ENCODE measurements at regions not wholly inside any gene's neighbourhood (a gene's known extent, or its start where the extent isn't known, plus 50 kb on each side); places are given as distances from the start of the nearest gene placed in this dataset.
"Not testable (repeated sequence)": the region's sequence is repeated elsewhere in the genome, so short reads cannot be mapped to it uniquely, and the experiment has no call there.

DNA sequence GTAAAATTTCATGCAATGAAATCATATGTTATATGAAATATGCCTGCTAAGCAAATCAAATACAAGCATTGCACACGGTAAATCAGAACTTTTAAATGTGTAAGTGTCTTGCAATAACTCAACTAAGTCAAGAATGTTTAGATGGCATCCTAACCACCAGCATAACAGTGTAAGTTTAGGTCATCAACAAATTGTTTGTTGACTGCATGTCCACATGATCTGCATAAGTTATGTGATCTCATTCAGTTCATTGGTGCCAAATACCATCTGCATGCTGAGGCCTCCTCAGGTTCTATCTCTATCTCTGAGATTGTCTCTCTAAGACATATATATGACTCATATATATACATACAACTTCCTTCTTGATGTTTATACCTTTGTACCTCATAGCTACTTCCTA, 159.6 kb upstream of the STK32A start:
- DNase-seq (ENCODE audit: low read depth in 2 of 3, low spot score in 2 of 3), result no peak

DNA sequence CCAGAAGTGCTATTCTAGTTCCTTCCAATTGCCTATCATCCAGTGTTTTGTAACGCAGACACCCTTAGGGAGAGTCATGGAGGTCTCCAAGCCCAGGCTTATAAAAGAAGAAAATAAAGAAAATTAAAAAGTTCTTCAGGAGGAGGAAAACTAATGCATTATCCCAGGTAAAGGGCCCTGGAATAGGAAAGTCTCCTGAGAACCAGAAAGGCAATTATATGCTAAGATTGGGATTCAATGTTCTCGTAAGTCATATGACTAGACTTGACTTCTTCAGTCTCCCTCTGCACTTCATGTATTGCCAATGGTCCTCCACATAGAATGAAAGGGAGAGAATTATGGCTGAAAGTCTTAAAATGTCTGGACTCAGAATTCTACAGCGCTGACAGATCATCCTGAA, 154.4 kb upstream of the STK32A start:
- DNase-seq (ENCODE audit: low read depth in 2 of 3, low spot score in 2 of 3), result no peak

DNA sequence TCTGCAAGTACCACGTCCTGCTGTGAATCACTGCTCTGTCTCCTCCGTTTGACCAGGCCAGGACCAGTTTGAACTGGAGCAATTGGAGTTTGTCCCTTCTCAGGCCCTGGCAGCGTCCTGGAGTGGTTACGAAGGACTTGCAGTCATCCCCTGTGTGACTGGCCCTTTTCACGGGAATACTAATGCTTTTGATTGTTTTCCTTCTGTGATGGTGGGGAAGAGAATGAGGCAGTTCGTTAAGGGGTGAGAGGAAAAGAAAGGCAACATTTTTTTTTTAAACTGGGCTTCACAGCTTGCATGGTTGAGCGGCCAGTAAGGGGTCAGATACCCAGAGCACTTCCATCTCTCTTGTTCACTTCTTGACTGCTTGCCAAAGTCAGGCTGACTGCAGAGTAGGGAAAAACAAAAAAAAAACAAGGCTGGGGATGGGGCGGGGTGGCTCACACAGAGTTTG, 153.5 kb upstream of the STK32A start:
- no peak for DNase-seq (ENCODE audit: low read depth in 2 of 3, low spot score in 2 of 3)

DNA sequence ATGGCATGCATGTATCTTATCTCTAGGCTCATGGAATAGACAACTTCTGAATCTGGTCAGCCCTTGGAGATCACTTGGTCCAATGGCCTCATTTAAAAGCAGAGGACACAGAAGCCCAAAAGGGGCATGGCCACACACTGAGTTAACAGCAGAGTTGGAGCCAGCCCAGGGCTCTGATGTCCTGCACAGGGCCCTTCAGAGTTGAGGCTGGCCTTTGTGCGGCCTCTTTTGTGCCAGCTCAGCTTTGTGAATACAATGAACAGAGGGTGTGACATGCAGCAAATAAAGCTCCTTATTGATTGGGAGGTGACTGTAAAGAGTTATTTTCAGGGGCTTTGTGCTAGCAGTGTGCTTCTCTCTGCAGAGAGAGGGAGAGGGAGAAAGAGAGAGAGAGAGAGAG, 150.1 kb upstream of the STK32A start:
- no peak for DNase-seq (ENCODE audit: low read depth in 2 of 3, low spot score in 2 of 3)

DNA sequence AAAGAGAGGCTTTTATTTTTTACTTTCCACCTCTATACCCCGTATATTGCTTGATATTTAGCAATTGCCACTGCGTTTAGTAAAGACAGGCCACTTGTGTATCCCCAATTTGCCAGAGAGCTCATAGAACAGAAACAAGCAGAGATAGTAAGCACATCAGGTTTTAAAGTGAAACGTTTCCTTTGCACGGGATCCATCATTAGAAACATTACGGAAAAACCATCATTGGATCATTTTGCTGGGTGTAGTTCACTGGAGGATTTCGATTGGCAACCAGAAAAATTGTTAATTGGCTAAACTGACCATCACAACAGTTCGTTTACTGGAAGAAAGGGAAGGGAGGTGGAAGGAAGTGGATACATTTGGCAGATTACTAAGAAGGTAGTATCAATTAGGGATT, 149.4 kb upstream of the STK32A start:
- DNase-seq (ENCODE audit: low read depth in 2 of 3, low spot score in 2 of 3), result no peak

DNA sequence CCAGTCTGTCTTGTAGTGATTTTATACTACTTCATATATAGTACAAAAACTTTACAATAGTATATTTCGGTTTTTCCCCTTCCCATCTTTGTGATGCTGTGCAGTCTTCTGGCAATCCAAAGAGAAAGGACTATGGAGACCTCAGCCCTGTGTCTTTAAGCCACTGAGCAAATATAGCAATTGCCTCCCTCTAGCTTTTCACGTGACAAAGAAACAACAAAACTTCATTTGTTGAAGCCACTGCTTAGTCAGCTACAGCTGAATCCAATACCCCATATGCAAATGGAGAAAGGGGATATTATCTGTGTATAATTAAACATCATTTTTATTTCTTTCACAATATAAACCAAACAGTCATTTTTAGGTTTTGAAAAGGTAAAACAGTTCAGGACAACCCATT, 142.8 kb upstream of the STK32A start:
- DNase-seq (ENCODE audit: low read depth in 2 of 3, low spot score in 2 of 3), result no peak

DNA sequence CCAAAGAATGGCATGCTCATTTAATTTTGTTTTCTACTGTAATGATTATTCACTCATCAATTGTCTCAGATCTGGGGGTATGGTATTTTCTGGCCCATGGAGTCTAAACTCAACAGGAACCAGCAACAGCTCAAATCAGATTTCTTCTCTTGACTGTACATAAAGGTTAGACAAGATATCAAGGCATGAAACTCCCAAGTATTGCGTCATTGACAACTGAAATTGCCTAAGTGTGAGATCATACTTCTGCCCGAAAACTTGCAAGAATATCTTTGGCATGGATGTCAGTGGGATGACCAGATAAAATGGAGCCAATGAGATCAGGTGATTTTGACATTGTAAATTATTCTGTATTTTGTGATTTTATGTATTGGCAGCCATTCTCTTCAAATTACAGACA, 141.7 kb upstream of the STK32A start:
- no peak for DNase-seq (ENCODE audit: low read depth in 2 of 3, low spot score in 2 of 3)

DNA sequence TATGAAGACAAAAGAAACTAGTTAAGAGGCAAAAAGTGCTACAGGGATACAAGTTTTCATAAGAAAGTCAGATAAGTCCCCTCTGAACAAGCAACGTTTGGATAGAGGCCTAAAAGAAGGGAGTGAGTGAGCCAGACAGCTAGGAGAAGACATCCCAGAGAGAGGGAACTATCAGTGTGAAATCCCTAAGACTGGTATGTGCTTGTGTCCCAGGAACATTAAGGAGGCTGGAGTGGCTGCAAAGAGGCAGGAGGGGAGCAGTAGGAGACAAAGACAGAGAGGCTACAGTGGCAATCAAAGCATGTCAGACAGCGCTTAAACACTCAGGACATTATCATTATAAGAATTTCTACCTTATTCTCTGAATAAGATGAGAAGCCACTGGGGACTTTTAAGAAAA, 139.1 kb upstream of the STK32A start:
- no peak for DNase-seq (ENCODE audit: low read depth in 2 of 3, low spot score in 2 of 3)

DNA sequence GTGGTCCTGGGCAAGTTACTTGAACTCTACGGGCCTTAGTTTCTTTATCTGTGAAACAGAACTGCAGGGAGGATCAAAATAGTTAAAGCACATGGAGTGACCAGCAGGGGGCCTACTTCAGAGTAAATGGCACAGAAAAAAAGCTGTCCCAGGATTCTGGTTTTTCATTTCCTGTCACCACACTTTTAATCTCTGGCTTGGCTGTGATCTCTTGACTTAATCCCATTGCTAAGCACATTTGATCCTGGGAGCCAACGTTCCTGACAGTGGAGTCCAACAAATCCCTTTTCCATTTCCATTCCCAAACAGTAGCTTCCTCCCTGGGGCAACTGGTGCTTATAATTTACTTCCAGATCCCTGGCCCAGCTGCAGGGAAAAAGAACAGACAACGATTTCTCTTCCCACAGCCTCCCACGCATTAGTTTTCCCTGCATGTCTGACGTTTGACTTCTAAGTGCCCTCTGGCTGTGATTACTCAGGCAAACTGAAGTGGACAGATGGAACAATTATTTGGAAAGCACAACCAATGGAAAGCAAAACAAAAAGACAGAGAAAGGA, 136.5 kb upstream of the STK32A start:
- no peak for DNase-seq (ENCODE audit: low read depth in 2 of 3, low spot score in 2 of 3)

DNA sequence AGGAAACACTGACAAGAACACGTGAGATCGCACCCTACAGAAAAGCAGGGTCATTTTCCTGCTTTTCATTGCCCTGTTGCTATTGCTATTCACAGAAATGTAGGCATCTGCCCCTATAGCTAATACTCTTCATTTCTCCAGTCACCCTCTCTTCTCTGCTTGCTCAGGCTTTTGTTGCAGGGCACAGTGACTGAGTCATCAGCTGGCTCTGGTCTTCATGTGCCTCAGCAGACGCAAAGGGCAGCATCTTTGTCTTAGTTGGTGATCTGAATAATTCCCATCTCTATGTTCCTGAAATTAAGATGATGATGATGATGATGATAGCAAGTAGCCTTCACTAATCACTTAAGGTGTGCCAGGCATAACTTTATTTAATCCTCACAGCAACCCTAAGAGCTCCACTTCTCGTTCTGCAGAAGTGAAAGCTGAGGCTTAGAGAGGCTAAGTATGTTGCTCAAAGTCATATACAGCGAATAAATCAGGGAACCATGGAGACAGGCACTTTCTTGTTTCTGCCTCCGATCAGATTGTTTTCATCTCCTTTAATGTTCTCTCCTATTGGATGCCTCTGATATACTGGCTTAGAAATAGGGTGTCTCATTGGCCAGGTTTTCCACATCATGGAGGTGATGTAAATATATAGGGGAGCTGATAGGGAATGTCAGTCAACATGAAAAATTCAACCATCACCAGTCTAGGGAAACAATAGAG, 133.0 kb upstream of the STK32A start:
- DNase-seq (ENCODE audit: low read depth in 2 of 3, low spot score in 2 of 3), result no peak

DNA sequence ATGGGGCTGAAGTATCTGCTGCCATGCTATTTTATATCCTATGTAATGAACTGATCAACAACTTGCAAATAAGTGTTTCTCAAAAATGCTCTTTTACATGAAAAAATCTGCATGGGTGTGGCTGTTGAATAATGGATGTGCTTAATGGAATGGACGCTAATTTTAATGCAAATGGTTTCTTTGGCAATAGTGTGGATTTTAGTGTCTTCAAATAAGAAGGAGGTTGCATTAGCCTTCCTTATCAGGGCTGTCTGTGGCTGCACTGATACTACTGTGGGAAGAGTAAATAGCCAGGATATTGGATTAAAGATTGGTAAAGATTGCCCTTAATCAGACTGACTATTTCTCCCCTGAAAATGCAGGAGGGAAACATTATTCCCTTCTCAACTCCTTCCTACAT, 121.9 kb upstream of the STK32A start:
- no peak for DNase-seq (ENCODE audit: low read depth in 2 of 3, low spot score in 2 of 3)

DNA sequence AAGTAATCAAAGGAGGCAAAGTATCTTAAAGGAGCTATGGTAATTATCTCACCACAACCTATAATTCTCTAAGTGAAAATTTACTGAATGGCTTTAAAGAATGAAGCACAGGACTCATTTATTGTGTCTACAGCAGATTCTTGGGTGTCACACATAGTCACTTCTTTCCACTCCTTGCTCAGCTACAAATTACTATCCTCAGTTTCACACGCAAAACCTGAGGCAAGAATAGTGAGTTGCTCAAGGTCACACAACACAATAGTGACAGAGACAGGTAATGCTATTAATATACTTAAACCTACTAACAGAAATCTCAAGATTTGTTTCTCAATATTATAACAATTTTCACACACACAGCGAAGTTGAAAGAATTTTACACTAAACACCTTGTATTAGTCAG, 120.9 kb upstream of the STK32A start:
- DNase-seq (ENCODE audit: low read depth in 2 of 3, low spot score in 2 of 3), result no peak

DNA sequence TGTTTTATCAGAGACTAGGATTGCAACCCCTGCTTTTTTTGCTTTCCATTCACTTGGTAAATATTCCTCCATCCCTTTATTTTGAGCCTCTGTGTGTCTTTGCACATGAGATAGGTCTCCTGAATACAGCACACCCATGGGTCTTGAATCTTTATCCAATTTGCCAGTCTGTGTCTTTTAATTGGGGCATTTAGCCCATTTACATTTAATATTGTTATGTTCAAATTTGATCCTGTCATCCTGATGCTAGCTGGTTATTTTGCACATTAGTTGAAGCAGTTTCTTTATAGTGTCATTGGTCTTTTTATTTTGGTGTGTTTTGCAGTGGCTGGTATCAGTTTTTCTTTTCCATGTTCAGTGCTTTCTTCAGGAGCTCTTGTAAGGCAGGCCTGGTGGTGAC, 95.1 kb upstream of the STK32A start:
- DNase-seq (ENCODE audit: low read depth in 2 of 3, low spot score in 2 of 3), result not testable (repeated sequence)

DNA sequence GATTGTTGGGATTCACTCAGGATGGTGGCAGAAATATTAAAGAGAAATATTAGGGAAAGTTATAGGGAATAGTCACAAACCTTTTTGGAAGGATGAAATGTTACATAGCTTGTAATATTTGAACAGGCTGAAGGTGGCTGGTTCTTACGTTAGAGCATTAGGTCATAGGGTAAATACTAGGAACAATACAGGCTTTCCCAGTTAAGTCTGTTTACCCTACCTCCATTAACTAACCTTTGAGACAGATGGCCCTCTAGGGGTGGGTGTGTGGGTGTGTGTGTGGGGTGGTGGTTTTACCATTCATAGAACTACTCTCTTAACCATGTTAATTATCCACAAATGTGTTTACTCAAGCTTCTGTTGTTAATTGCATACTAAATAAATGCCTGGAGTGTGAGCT, 94.3 kb upstream of the STK32A start:
- DNase-seq (ENCODE audit: low read depth in 2 of 3, low spot score in 2 of 3), result no peak

DNA sequence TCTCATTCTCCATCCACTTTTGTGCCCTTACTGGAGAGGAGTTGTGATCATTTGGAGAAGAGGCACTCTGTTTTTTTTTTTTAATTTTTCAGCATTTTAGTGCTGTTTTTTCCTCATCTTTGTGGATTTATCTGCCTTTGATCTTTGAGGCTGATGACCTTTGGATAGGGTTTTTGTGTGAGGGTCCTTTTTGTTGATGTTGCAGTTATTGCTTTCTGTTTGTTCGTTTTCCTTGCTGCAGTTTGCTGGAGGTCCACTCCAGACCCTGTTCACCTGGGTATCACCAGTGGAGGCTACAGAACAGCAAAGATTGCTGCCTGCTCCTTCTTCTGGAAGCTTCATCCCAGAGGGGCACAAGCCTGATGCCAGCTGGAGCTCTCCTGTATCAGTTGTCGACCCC, 93.2 kb upstream of the STK32A start:
- DNase-seq (ENCODE audit: low read depth in 2 of 3, low spot score in 2 of 3), result not testable (repeated sequence)

DNA sequence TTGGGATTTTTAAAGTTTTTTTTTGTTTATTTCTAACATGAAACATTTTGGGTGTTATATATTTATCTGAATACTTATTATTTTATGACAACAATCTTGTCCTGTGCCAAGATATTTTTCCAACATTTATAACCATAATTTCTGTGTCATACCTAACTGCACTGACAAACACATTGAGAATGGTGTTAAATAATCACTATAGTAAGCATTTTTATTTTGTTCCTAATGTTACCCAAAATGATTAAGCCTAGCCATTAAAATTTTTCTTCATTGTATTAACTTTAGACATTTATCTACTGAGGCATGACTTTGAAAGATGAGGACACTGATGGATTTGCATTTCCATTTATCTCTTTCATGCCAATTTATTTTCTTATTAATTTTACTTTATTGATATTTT, 91.6 kb upstream of the STK32A start:
- no peak for DNase-seq (ENCODE audit: low read depth in 2 of 3, low spot score in 2 of 3)

DNA sequence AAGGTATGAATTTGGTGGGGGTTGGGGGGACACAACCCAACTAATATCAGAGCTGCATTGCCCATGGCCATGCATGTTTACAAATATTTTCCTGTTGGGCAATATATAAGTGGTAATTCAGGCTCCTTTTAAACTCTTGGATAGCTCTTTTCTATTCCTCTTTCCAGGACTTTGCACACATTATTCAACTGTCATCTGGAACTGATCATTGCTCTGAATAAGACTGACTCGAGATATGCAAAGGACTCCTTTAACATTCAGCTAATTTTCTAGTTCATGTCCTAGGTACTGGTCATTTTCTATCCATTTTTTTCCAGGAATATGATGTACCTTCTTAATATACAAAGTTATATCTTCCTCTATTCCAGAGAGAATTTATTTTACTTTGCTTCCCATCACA, 89.5 kb upstream of the STK32A start:
- DNase-seq (ENCODE audit: low read depth in 2 of 3, low spot score in 2 of 3), result no peak

DNA sequence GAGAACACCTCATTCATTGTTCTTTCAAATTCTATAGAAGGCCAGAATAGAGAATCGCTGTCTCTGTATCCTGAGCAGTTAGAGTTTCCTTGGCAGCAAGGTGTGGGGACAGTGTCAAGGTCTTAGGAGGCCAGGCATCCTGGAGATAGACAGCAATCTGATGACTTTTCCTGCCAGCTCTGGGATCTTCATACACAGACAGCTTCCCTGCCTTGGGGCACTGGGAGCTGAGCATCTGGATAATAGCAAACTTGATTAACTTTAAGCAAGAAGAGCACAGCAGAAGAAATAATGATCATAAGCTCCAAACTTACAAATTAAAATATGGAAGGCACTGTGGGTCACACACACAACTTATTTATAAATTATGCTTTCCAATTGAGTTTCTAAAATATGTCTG, 86.1 kb upstream of the STK32A start:
- no peak for DNase-seq (ENCODE audit: low read depth in 2 of 3, low spot score in 2 of 3)

DNA sequence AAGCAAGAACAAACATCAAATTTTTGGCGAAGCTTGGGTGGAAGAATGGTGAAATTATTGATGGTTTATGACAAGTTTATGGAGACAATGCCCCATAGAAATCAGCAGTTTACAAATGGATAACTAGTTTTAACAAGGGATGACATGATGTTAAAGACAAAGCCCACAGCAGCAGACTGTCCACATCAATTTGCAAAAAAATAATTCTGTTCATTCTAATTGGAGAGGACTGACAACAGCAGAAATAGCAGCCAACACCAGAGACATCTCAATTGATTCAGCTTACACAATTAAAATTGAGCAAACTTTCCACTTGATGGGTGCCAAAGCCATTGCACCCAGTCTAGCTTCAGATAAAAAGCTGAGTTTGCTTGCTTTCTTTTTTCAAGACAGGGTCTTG, 82.7 kb upstream of the STK32A start:
- DNase-seq (ENCODE audit: low read depth in 2 of 3, low spot score in 2 of 3), result no peak

DNA sequence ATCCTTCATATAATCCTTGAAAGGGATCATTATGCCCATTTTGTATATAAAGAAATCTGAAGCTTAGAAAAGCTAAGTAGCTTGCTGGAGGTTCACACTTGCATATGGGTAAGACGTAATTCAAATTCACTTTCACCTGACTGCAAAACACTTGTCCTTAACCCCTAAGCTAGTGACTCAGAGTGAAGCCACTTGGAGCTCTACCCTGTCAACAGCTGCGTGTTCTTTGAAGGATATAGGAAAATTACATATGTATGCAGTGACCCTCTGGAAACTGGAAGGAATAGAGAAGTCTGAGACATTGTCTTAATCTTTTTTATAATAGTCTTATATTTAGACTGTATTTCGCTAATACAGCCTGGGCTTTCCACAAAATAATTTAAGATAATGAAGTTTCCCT, 80.0 kb upstream of the STK32A start:
- no peak for DNase-seq (ENCODE audit: low read depth in 2 of 3, low spot score in 2 of 3)

DNA sequence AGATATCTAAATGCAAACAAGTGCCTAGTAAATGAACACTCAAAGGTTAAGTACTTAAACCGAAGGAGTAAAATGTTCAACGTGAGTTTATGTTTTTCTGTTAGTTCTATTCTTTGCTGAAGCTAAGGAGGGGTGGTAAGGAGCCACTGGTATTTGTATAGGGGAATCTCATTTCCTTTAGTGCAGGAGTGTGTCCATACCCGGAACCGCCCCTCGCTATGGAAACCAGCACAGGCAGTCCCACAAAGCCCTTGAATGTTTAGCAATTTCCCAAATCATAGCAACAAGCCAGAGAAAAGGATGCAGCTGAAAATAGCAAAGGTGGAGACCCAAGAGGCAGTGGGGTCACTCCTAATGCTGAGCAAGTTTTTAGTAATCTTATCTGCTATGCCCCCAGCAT, 78.8 kb upstream of the STK32A start:
- DNase-seq (ENCODE audit: low read depth in 2 of 3, low spot score in 2 of 3), result no peak

DNA sequence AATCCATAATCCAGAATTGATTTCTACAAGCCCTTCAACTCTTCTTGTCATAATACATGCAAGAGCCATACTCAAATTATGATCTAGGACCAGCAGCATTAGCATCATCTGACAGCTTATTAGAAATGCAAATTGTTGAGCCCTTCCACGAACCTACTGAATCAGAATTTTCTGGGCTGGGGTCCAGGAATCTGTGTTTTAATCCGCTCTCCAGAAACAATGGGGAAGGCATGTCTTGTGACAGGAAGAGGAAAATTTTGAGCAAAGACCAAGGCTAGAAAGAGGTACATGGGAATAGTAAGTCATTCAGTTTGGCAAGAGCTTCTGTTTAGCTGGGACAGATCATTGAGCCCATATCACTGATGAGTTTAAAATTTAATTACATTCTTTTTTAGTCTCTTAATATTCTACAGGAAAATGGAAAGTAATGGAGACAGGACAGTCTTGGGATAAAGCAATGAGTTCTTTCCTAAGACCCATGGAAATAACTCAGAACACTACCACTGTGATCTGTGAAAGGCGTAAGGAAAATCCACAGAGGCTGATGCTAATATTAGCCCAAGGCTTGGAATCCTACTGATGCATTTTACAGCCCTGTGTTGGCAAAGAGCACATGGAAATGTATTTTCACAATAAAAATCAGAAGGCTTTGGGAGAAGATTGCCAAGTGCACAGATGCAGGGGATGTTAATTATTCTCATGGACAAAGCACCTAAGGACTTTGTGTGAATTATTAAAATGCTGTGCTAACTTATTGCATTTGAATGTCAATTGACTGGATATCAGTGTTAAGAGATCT, 73.7 kb upstream of the STK32A start:
- DNase-seq (ENCODE audit: low read depth in 2 of 3, low spot score in 2 of 3), result no peak

DNA sequence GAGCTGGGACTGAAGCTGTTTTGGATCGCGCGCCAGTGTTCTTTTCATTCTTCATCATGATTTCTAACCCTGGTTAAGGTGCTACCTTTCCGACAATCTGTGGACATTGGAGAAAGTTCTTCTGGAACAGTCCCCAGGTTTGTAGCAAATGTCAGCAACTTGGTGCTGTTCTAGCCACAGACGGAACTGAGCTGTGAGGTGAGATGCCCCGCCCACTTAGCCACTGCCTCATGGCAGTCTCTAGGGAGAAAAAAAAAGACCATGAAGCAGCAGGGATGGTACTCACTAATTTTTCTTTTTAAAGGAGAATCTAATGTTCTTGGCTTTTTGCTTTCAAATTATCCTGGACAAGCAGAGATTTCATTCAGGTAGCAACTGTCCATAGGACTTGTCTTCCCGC, 72.1 kb upstream of the STK32A start:
- no peak for DNase-seq (ENCODE audit: low read depth in 2 of 3, low spot score in 2 of 3)

Data from activated CD8-positive, alpha-beta memory T cell treated with anti-CD3 and anti-CD28 coated beads for 48 hours (primary cell).